GM21447 (cell line): ENCODE measurements at regions not wholly inside any gene's neighbourhood (a gene's known extent, or its start where the extent isn't known, plus 50 kb on each side); places are given as distances from the start of the nearest gene placed in this dataset.

Experiments
- ATAC-seq: cut with Tn5 transposase; IDR thresholded peaks from one replicate; pipeline ENCODE4 v1.9.1; 2021; ENCODE audit not compliant: unreplicated experiment

- no peak for ATAC-seq
Measured at GRCh38 chr5:125343015-125343414, 596.6 kb upstream of the ZNF608 start.

- ATAC-seq = no peak
Measured at GRCh38 chr5:125346316-125346715, 599.9 kb upstream of the ZNF608 start.

GRCh38 chr5:125348221-125348692 is 601.8 kb upstream of the ZNF608 start:
- ATAC-seq = no peak

- no peak for ATAC-seq
Measured at GRCh38 chr5:125348936-125349831, 602.7 kb upstream of the ZNF608 start.

GRCh38 chr5:125357660-125358059 is 611.2 kb upstream of the ZNF608 start:
- ATAC-seq = no peak

GRCh38 chr5:125365747-125366146 is 619.3 kb upstream of the ZNF608 start:
- ATAC-seq = no peak

GRCh38 chr5:125367702-125368101 is 621.3 kb upstream of the ZNF608 start:
- no peak for ATAC-seq

- ATAC-seq = no peak
Measured at GRCh38 chr5:125370461-125371205, 624.2 kb upstream of the ZNF608 start.

- no peak for ATAC-seq
Measured at GRCh38 chr5:125372694-125373631, 626.5 kb upstream of the ZNF608 start.

GRCh38 chr5:125375143-125375542 is 628.7 kb upstream of the ZNF608 start:
- ATAC-seq = no peak

- ATAC-seq = no peak
Measured at GRCh38 chr5:125376059-125376641, 629.7 kb upstream of the ZNF608 start.

GRCh38 chr5:125377141-125377540 is 630.7 kb upstream of the ZNF608 start:
- ATAC-seq = no peak

- ATAC-seq = no peak
Measured at GRCh38 chr5:125381290-125381689, 634.9 kb upstream of the ZNF608 start.

- no peak for ATAC-seq
Measured at GRCh38 chr5:125384071-125384470, 637.6 kb upstream of the ZNF608 start.

- no peak for ATAC-seq
Measured at GRCh38 chr5:125390326-125390725, 643.9 kb upstream of the ZNF608 start.

- ATAC-seq = no peak
Measured at GRCh38 chr5:125393221-125393815, 646.9 kb upstream of the ZNF608 start.

- no peak for ATAC-seq
Measured at GRCh38 chr5:125394661-125395280, 648.3 kb upstream of the ZNF608 start.

- ATAC-seq = no peak
Measured at GRCh38 chr5:125396462-125396861, 650.0 kb upstream of the ZNF608 start.

- ATAC-seq = no peak
Measured at GRCh38 chr5:125398466-125398865, 652.0 kb upstream of the ZNF608 start.

- ATAC-seq = no peak
Measured at GRCh38 chr5:125399885-125400284, 653.4 kb upstream of the ZNF608 start.
